Peyer's patch (tissue), 4 donors: ENCODE measurements at regions not wholly inside any gene's neighbourhood (a gene's known extent, or its start where the extent isn't known, plus 50 kb on each side); places are given as distances from the start of the nearest gene placed in this dataset.

ENCODE experiments used
- CTCF ChIP-seq, 6 experiments: fragments of 450-650 bp in 4 of 6; fragments of 200-600 bp in 2 of 6; sonication (generic) in 1 of 6; IDR thresholded peaks; one replicate each; pipeline ENCODE4 v1.5.1; 2017 to 2019; ENCODE audit warnings: antibody characterized with exemption in 6 of 6, mild to moderate bottlenecking in 3 of 6, moderate library complexity in 1 of 6
- POLR2A ChIP-seq, 2 donors: fragments of 450-650 bp; IDR thresholded peaks; one replicate each; pipeline ENCODE4 v1.5.1; 2017; ENCODE audit warnings: antibody characterized with exemption in 2 of 2, mild to moderate bottlenecking in 2 of 2, moderate library complexity in 2 of 2

GRCh38 chr9:79325501-79325900 is 246.3 kb upstream of the TLE4 start:
- TF ChIP-seq CTCF (IDR thresholded peaks at IDR 0.05), result no peak
- no peak for TF ChIP-seq POLR2A (IDR thresholded peaks at IDR 0.05)
